Neural cell (in vitro differentiated cells): ENCODE measurements at regions not wholly inside any gene's neighbourhood (a gene's known extent, or its start where the extent isn't known, plus 50 kb on each side); places are given as distances from the start of the nearest gene placed in this dataset.

Experiments
- H2AFZ ChIP-seq: fragments of 200-600, 300-800 bp; sonication (generic), shearing (Covaris generic); 2 replicates; pipeline ENCODE4 v1.6.0; 2014; ENCODE audit warnings: low read depth, mild to moderate bottlenecking, antibody characterized with exemption, low read length, moderate library complexity
- H3F3A ChIP-seq: fragments of 200-600 bp; shearing (Covaris generic); 2 replicates; pipeline ENCODE4 v1.6.1; 2016; ENCODE audit warnings: mild to moderate bottlenecking, moderate library complexity, mixed read lengths, antibody characterized with exemption, low read length; ENCODE audit not compliant: insufficient read depth, poor library complexity, severe bottlenecking
- H3K27ac ChIP-seq: fragments of 200-600, 300-800 bp; sonication (generic), shearing (Covaris generic); 2 replicates; pipeline ENCODE4 v1.5.1; 2014; ENCODE audit warnings: mild to moderate bottlenecking, low read length, moderate library complexity
- H3K27me3 ChIP-seq: fragments of 300-800, 200-600 bp; sonication (generic), shearing (Covaris generic); 2 replicates; pipeline ENCODE4 v1.6.0; 2014; ENCODE audit warnings: mild to moderate bottlenecking, low read depth, low read length, moderate library complexity; ENCODE audit not compliant: insufficient read depth
- H3K36me3 ChIP-seq: fragments of 300-800, 200-600 bp; sonication (generic), shearing (Covaris generic); 2 replicates; pipeline ENCODE4 v1.5.1; 2014; ENCODE audit warnings: mild to moderate bottlenecking, antibody characterized with exemption, low read length, moderate library complexity; ENCODE audit not compliant: insufficient read depth
- H3K4me2 ChIP-seq: fragments of 300-800, 200-600 bp; sonication (generic), shearing (Covaris generic); 2 replicates; pipeline ENCODE4 v1.6.0; 2014; ENCODE audit warnings: mild to moderate bottlenecking, low read length
- H3K4me3 ChIP-seq: fragments of 300-800, 200-600 bp; sonication (generic), shearing (Covaris generic); 2 replicates; pipeline ENCODE4 v1.5.1; 2014; ENCODE audit warnings: mild to moderate bottlenecking, low read length, moderate library complexity
- H3K79me2 ChIP-seq: fragments of 200-600 bp; shearing (Covaris generic); replicated peaks from 2 replicates; pipeline ENCODE4 v1.6.0; 2014; ENCODE audit warnings: mild to moderate bottlenecking, low read length, moderate library complexity; ENCODE audit not compliant: insufficient read depth
- H3K9ac ChIP-seq: fragments of 300-800, 200-600 bp; sonication (generic), shearing (Covaris generic); 2 replicates; pipeline ENCODE4 v1.6.1; 2016; ENCODE audit warnings: mild to moderate bottlenecking, low read length, mixed read lengths
- H3K9me2 ChIP-seq: fragments of 200-600 bp; shearing (Covaris generic); 2 replicates; pipeline ENCODE4 v1.6.1; 2016; ENCODE audit warnings: mild to moderate bottlenecking, low read length, mixed read lengths; ENCODE audit not compliant: insufficient read depth
- H3K9me3 ChIP-seq: fragments of 200-600, 300-800 bp; sonication (generic), shearing (Covaris generic); 2 replicates; pipeline ENCODE4 v1.6.1; 2016; ENCODE audit warnings: mild to moderate bottlenecking, mixed run types, low read length, moderate library complexity, mixed read lengths
- H4K20me1 ChIP-seq: fragments of 200-600 bp; shearing (Covaris generic); 2 replicates; pipeline ENCODE4 v1.6.1; 2016; ENCODE audit warnings: mild to moderate bottlenecking, mixed run types; ENCODE audit not compliant: insufficient read depth
- EP300 ChIP-seq: fragments of 450-650 bp; conservative IDR thresholded peaks from 2 replicates; pipeline ENCODE4 v1.6.1; 2014; ENCODE audit warnings: antibody characterized with exemption, mild to moderate bottlenecking, moderate library complexity; ENCODE audit not compliant: poor library complexity, severe bottlenecking
- EZH2 ChIP-seq: fragments of 200-600, 300-800 bp; shearing (Covaris generic), sonication (generic); IDR thresholded peaks from 2 replicates; pipeline ENCODE4 v1.6.1; 2014; ENCODE audit warnings: antibody characterized with exemption, low read length, borderline replicate concordance, mild to moderate bottlenecking; ENCODE audit not compliant: insufficient read depth, poor library complexity, severe bottlenecking
- MXI1 ChIP-seq: fragments of 450-650 bp; conservative IDR thresholded peaks from 2 replicates; pipeline ENCODE4 v1.6.1; 2014; ENCODE audit warnings: antibody characterized with exemption, mild to moderate bottlenecking; ENCODE audit not compliant: poor library complexity, severe bottlenecking
- POLR2AphosphoS5 ChIP-seq: IDR thresholded peaks from 2 replicates; pipeline ENCODE4 v1.6.1; 2012
- RAD21 ChIP-seq: fragments of 450-650 bp; conservative IDR thresholded peaks from 2 replicates; pipeline ENCODE4 v1.6.1; 2014; ENCODE audit warnings: antibody characterized with exemption, mild to moderate bottlenecking, moderate library complexity
- SMC3 ChIP-seq: fragments of 450-650 bp; conservative IDR thresholded peaks from 2 replicates; pipeline ENCODE4 v1.6.1; 2014; ENCODE audit warnings: antibody characterized with exemption, mild to moderate bottlenecking, moderate library complexity; ENCODE audit not compliant: poor library complexity
- TAF1 ChIP-seq: IDR thresholded peaks from 2 replicates; pipeline ENCODE4 v1.6.1; 2012; ENCODE audit warnings: low read depth
- TF ChIP-seq, protein P1 (sequence below): IDR thresholded peaks from 2 replicates; pipeline ENCODE4 v1.6.1; 2012; ENCODE audit warnings: borderline replicate concordance
- TF ChIP-seq, protein P2 (sequence below): fragments of 450-650 bp; IDR thresholded peaks from 2 replicates; pipeline ENCODE4 v1.5.1; 2014; ENCODE audit warnings: antibody characterized with exemption, mild to moderate bottlenecking, moderate library complexity; ENCODE audit not compliant: poor library complexity, severe bottlenecking

DNA sequence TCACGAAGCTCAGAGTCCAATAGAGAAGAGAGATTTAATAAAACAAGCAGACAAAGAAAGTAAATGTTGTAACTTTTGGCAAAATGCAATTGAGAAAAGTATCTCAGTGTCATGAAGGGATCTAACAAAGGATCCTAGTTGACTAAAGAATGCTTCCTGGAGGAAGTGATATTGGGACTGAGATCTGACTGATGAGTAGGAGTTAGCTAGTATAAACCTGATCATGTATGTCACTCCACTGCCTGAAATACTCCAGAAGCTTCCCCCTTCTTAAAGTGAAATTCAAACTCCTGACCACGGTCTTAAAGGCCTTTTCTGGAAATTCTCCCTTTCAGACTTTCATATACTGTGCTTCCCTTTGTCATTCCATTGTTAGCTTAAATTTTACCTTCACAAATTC lies 1102.4 kb upstream of the ZEB2 start:
- H3K9me2 ChIP-seq, result no peaks in the 10 kb centered on the region
- no peak overlapping the region for H3K4me3 ChIP-seq
- H3K9me3 ChIP-seq, result no peaks in the 10 kb centered on the region
- H3K9ac ChIP-seq, result no peak overlapping the region
- no peaks in the 10 kb centered on the region for H4K20me1 ChIP-seq
- H3K4me2 ChIP-seq, result no peak overlapping the region
- H3K36me3 ChIP-seq, result no peaks in the 10 kb centered on the region
- H3K27me3 ChIP-seq, result no peaks in the 10 kb centered on the region
- no peak overlapping the region for H3K27ac ChIP-seq
- no peaks in the 10 kb centered on the region for H3F3A ChIP-seq
- TF ChIP-seq MXI1, result no peak
- no peak for TF ChIP-seq EZH2
- TF ChIP-seq POLR2AphosphoS5, result no peak
- TF ChIP-seq TAF1, result no peak
- H2AFZ ChIP-seq, result no peak overlapping the region
- H3K79me2 ChIP-seq, result no peaks in the 10 kb centered on the region

DNA sequence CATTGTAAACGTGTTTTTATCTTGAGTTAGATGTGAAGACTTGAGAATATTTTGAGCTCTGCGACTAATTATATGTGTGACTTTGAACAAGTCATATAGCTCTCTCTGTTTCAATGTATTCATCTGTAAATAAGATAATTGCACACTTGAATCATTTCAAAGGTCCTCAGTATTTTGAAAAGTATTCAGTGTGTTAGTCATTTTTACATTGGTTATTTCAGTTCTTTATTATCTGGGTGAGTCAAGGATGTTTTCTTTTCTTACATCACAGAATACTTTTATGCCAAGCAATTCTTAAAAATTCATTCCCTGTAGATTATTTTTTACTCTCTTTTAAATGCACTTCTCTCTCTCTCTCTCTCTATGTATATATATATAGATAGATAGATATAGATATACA lies 1098.0 kb upstream of the ZEB2 start:
- no peaks in the 10 kb centered on the region for H3K9me2 ChIP-seq
- no peak overlapping the region for H3K4me3 ChIP-seq
- H3K27ac ChIP-seq, result no peak overlapping the region
- no peaks in the 10 kb centered on the region for H4K20me1 ChIP-seq
- no peak overlapping the region for H2AFZ ChIP-seq
- no peak for TF ChIP-seq SMC3
- TF ChIP-seq, protein P1, sequence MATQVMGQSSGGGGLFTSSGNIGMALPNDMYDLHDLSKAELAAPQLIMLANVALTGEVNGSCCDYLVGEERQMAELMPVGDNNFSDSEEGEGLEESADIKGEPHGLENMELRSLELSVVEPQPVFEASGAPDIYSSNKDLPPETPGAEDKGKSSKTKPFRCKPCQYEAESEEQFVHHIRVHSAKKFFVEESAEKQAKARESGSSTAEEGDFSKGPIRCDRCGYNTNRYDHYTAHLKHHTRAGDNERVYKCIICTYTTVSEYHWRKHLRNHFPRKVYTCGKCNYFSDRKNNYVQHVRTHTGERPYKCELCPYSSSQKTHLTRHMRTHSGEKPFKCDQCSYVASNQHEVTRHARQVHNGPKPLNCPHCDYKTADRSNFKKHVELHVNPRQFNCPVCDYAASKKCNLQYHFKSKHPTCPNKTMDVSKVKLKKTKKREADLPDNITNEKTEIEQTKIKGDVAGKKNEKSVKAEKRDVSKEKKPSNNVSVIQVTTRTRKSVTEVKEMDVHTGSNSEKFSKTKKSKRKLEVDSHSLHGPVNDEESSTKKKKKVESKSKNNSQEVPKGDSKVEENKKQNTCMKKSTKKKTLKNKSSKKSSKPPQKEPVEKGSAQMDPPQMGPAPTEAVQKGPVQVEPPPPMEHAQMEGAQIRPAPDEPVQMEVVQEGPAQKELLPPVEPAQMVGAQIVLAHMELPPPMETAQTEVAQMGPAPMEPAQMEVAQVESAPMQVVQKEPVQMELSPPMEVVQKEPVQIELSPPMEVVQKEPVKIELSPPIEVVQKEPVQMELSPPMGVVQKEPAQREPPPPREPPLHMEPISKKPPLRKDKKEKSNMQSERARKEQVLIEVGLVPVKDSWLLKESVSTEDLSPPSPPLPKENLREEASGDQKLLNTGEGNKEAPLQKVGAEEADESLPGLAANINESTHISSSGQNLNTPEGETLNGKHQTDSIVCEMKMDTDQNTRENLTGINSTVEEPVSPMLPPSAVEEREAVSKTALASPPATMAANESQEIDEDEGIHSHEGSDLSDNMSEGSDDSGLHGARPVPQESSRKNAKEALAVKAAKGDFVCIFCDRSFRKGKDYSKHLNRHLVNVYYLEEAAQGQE, result no peak
- TF ChIP-seq RAD21, result no peak
- no peak for TF ChIP-seq TAF1
- TF ChIP-seq, protein P2, sequence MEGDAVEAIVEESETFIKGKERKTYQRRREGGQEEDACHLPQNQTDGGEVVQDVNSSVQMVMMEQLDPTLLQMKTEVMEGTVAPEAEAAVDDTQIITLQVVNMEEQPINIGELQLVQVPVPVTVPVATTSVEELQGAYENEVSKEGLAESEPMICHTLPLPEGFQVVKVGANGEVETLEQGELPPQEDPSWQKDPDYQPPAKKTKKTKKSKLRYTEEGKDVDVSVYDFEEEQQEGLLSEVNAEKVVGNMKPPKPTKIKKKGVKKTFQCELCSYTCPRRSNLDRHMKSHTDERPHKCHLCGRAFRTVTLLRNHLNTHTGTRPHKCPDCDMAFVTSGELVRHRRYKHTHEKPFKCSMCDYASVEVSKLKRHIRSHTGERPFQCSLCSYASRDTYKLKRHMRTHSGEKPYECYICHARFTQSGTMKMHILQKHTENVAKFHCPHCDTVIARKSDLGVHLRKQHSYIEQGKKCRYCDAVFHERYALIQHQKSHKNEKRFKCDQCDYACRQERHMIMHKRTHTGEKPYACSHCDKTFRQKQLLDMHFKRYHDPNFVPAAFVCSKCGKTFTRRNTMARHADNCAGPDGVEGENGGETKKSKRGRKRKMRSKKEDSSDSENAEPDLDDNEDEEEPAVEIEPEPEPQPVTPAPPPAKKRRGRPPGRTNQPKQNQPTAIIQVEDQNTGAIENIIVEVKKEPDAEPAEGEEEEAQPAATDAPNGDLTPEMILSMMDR, result no peak
- TF ChIP-seq MXI1, result no peak
- no peak for TF ChIP-seq EP300
- no peak for TF ChIP-seq EZH2
- no peak for TF ChIP-seq POLR2AphosphoS5
- no peak overlapping the region for H3K4me2 ChIP-seq
- H3F3A ChIP-seq, result no peaks in the 10 kb centered on the region
- H3K36me3 ChIP-seq, result no peaks in the 10 kb centered on the region
- H3K79me2 ChIP-seq, result no peaks in the 10 kb centered on the region
- no peaks in the 10 kb centered on the region for H3K27me3 ChIP-seq
- H3K9ac ChIP-seq, result no peak overlapping the region
- no peaks in the 10 kb centered on the region for H3K9me3 ChIP-seq

DNA sequence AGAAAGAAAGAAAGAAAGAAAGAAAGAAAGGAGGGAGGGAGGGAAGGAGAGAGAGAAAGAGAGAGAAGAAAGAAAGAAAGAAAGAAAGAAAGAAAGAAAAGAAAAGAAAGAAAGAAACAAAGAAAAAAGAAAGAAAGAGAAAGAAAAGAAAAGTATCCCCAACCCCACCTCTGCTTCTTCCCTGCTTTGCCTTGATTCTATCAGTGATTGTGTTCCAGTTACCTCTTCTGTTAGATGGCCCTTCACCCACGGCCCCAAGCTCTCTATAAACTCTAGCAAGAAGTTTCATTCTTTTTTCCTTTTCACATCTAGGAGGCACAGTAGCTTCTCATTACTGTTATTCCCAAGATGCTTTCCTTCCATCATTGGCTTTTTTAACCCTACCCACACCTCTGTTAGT lies 1097.5 kb upstream of the ZEB2 start:
- no peak overlapping the region for H2AFZ ChIP-seq
- H3K9me3 ChIP-seq, result no peaks in the 10 kb centered on the region
- H4K20me1 ChIP-seq, result no peaks in the 10 kb centered on the region
- no peak overlapping the region for H3K4me3 ChIP-seq
- no peak overlapping the region for H3K27ac ChIP-seq
- no peak overlapping the region for H3K4me2 ChIP-seq
- H3K36me3 ChIP-seq, result no peaks in the 10 kb centered on the region
- H3K27me3 ChIP-seq, result no peaks in the 10 kb centered on the region
- H3F3A ChIP-seq, result no peaks in the 10 kb centered on the region
- TF ChIP-seq MXI1, result no peak
- TF ChIP-seq, protein P2, result no peak
- no peak for TF ChIP-seq POLR2AphosphoS5
- TF ChIP-seq RAD21, result no peak
- TF ChIP-seq SMC3, result no peak
- no peak for TF ChIP-seq EZH2
- TF ChIP-seq EP300, result no peak
- TF ChIP-seq TAF1, result no peak
- TF ChIP-seq, protein P1, result no peak
- no peak overlapping the region for H3K9ac ChIP-seq
- H3K9me2 ChIP-seq, result no peaks in the 10 kb centered on the region
- no peaks in the 10 kb centered on the region for H3K79me2 ChIP-seq
